ENCODE measurements at regions not wholly inside any gene's neighbourhood (a gene's known extent, or its start where the extent isn't known, plus 50 kb on each side); places are given as distances from the start of the nearest gene placed in this dataset.

GRCh38 chr20:39702701-39703349 lies 740.7 kb downstream of the DHX35 start:
- DNase-seq (ENCODE audit: low read depth in 2 of 2) = no peak

GRCh38 chr20:39700528-39700927 lies 738.4 kb downstream of the DHX35 start:
- DNase-seq (ENCODE audit: low read depth in 2 of 2) = no peak

GRCh38 chr20:39699166-39699725 lies 737.1 kb downstream of the DHX35 start:
- no peak for DNase-seq (ENCODE audit: low read depth in 2 of 2)

- DNase-seq (ENCODE audit: low read depth in 2 of 2) = no peak
Measured at GRCh38 chr20:39698752-39699151, 736.6 kb downstream of the DHX35 start.

- no peak for DNase-seq (ENCODE audit: low read depth in 2 of 2)
Measured at GRCh38 chr20:39691151-39691862, 729.2 kb downstream of the DHX35 start.

GRCh38 chr20:39676857-39677391 lies 714.8 kb downstream of the DHX35 start:
- DNase-seq (ENCODE audit: low read depth in 2 of 2) = no peak

- DNase-seq (ENCODE audit: low read depth in 2 of 2) = no peak
Measured at GRCh38 chr20:39676241-39676640, 714.1 kb downstream of the DHX35 start.

GRCh38 chr20:39674842-39675241 lies 712.7 kb downstream of the DHX35 start:
- DNase-seq (ENCODE audit: low read depth in 2 of 2) = no peak

GRCh38 chr20:39670988-39671387 lies 708.8 kb downstream of the DHX35 start:
- no peak for DNase-seq (ENCODE audit: low read depth in 2 of 2)

- no peak for DNase-seq (ENCODE audit: low read depth in 2 of 2)
Measured at GRCh38 chr20:39669659-39670058, 707.5 kb downstream of the DHX35 start.

GRCh38 chr20:39668038-39668437 lies 705.9 kb downstream of the DHX35 start:
- DNase-seq (ENCODE audit: low read depth in 2 of 2) = no peak

GRCh38 chr20:39661833-39662232 lies 699.7 kb downstream of the DHX35 start:
- no peak for DNase-seq (ENCODE audit: low read depth in 2 of 2)

- no peak for DNase-seq (ENCODE audit: low read depth in 2 of 2)
Measured at GRCh38 chr20:39660965-39661364, 698.8 kb downstream of the DHX35 start.

- no peak for DNase-seq (ENCODE audit: low read depth in 2 of 2)
Measured at GRCh38 chr20:39660226-39660625, 698.1 kb downstream of the DHX35 start.

GRCh38 chr20:39658662-39659409 lies 696.7 kb downstream of the DHX35 start:
- DNase-seq (ENCODE audit: low read depth in 2 of 2) = no peak

GRCh38 chr20:39654171-39654570 lies 692.0 kb downstream of the DHX35 start:
- no peak for DNase-seq (ENCODE audit: low read depth in 2 of 2)

- DNase-seq (ENCODE audit: low read depth in 2 of 2) = no peak
Measured at GRCh38 chr20:39651645-39652325, 689.6 kb downstream of the DHX35 start.

GRCh38 chr20:39646874-39647413 lies 684.8 kb downstream of the DHX35 start:
- DNase-seq (ENCODE audit: low read depth in 2 of 2) = no peak

- no peak for DNase-seq (ENCODE audit: low read depth in 2 of 2)
Measured at GRCh38 chr20:39645131-39645530, 683.0 kb downstream of the DHX35 start.

GRCh38 chr20:39643292-39643691 lies 681.1 kb downstream of the DHX35 start:
- DNase-seq (ENCODE audit: low read depth in 2 of 2) = no peak

GRCh38 chr20:39641423-39641822 lies 679.3 kb downstream of the DHX35 start:
- DNase-seq (ENCODE audit: low read depth in 2 of 2) = no peak
